Prostate gland (tissue), 2 donors: ENCODE measurements at regions not wholly inside any gene's neighbourhood (a gene's known extent, or its start where the extent isn't known, plus 50 kb on each side); places are given as distances from the start of the nearest gene placed in this dataset.

Experiments
- CTCF ChIP-seq, 4 experiments: fragments of 200-600 bp in 2 of 4; fragments of 450-650 bp in 2 of 4; sonication (generic) in 2 of 4; IDR thresholded peaks; 1 replicate in 3 of 4; 2 replicates in 1 of 4; pipeline ENCODE4 v1.5.1; 2016 to 2019; ENCODE audit warnings: antibody characterized with exemption in 4 of 4, mild to moderate bottlenecking in 2 of 4, moderate library complexity in 2 of 4
- POLR2A ChIP-seq: fragments of 450-650 bp; IDR thresholded peaks from one replicate; pipeline ENCODE4 v1.6.1; 2016; ENCODE audit warnings: antibody characterized with exemption, mild to moderate bottlenecking
- POLR2AphosphoS5 ChIP-seq: sonication (generic); formaldehyde crosslinking; IDR thresholded peaks from one replicate; pipeline ENCODE4 v1.6.1; 2017; ENCODE audit warnings: antibody characterized with exemption

GRCh38 chr1:172938681-172939080 lies 112.1 kb downstream of the TNFSF18 start:
- TF ChIP-seq CTCF (IDR thresholded peaks at IDR 0.05) (no peak), POLR2A (no peak), POLR2AphosphoS5 (no peak)
